ENCODE measurements at regions not wholly inside any gene's neighbourhood (a gene's known extent, or its start where the extent isn't known, plus 50 kb on each side); places are given as distances from the start of the nearest gene placed in this dataset.

GRCh38 chr20:47883186-47883585 lies 97.9 kb upstream of the SULF2 start:
- TF ChIP-seq CTCF (IDR thresholded peaks at IDR 0.05) (no peak), POLR2A (IDR thresholded peaks at IDR 0.05) (no peak)

Data from right lobe of liver (tissue), 4 donors.